HEK293T (cell line): ENCODE measurements at regions not wholly inside any gene's neighbourhood (a gene's known extent, or its start where the extent isn't known, plus 50 kb on each side); places are given as distances from the start of the nearest gene placed in this dataset.

Source experiments
- ARNT ChIP-seq: fragments of 450-650 bp; IDR thresholded peaks from 2 replicates; pipeline ENCODE4 v1.6.1; 2017; ENCODE audit warnings: mild to moderate bottlenecking
- BHLHE40 ChIP-seq: fragments of 450-650 bp; IDR thresholded peaks from 2 replicates; pipeline ENCODE4 v1.6.1; 2016; ENCODE audit warnings: mild to moderate bottlenecking, moderate library complexity, borderline replicate concordance
- CTBP1 ChIP-seq: fragments of 450-650 bp; IDR thresholded peaks from 2 replicates; pipeline ENCODE4 v1.6.1; 2016; ENCODE audit warnings: borderline replicate concordance
- FOXM1 ChIP-seq: fragments of 450-650 bp; IDR thresholded peaks from 2 replicates; pipeline ENCODE4 v1.6.1; 2017; ENCODE audit warnings: mild to moderate bottlenecking, borderline replicate concordance
- HDGF ChIP-seq: fragments of 450-650 bp; IDR thresholded peaks from 2 replicates; pipeline ENCODE4 v1.6.1; 2017; ENCODE audit warnings: antibody characterized with exemption, borderline replicate concordance
- L3MBTL2 ChIP-seq: fragments of 450-650 bp; conservative IDR thresholded peaks from 2 replicates; pipeline ENCODE4 v1.6.1; 2016; ENCODE audit warnings: mild to moderate bottlenecking
- LEF1 ChIP-seq: fragments of 450-650 bp; IDR thresholded peaks from 2 replicates; pipeline ENCODE4 v1.6.1; 2017; ENCODE audit warnings: mild to moderate bottlenecking, borderline replicate concordance
- NFRKB ChIP-seq: fragments of 450-650 bp; IDR thresholded peaks from 2 replicates; pipeline ENCODE4 v1.6.1; 2016; ENCODE audit warnings: mild to moderate bottlenecking, moderate library complexity
- SP1 ChIP-seq: fragments of 450-650 bp; IDR thresholded peaks from 2 replicates; pipeline ENCODE4 v1.6.1; 2017
- SUZ12 ChIP-seq: fragments of 450-650 bp; IDR thresholded peaks from 2 replicates; pipeline ENCODE4 v1.6.1; 2016; ENCODE audit warnings: mild to moderate bottlenecking
- TARDBP ChIP-seq: fragments of 450-650 bp; IDR thresholded peaks from 2 replicates; pipeline ENCODE4 v1.6.1; 2016
- ZNF384 ChIP-seq: fragments of 450-650 bp; IDR thresholded peaks from 2 replicates; pipeline ENCODE4 v1.6.1; 2016

DNA sequence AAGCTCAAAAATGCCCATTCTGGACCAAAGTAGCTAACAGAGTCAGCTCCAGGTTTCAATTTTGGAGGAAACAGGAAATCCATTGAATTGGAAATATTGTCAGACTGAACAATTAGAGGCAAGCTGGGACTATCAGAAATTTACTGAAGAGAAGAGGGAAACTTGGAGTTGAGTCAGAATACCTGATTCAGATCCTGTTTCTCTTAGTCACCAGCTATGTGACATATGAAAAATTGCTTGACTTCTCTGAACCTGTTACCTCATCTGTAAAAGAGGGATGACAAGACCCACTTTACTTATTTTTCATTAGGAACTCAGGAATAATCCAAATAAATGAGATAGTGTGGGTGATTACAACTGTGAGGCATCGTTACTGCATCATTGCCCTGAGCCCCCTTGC lies 148.9 kb upstream of the CADM1 start:
- no peak for TF ChIP-seq ZNF384
- TF ChIP-seq BHLHE40: no peak
- no peak for TF ChIP-seq SUZ12
- TF ChIP-seq CTBP1: no peak
- TF ChIP-seq SP1: no peak
- TF ChIP-seq FOXM1: no peak
- no peak for TF ChIP-seq TARDBP
- no peak for TF ChIP-seq HDGF
- no peak for TF ChIP-seq LEF1
- no peak for TF ChIP-seq L3MBTL2
- TF ChIP-seq ARNT: no peak
- no peak for TF ChIP-seq NFRKB
